Panc1 (cell line): ENCODE measurements at regions not wholly inside any gene's neighbourhood (a gene's known extent, or its start where the extent isn't known, plus 50 kb on each side); places are given as distances from the start of the nearest gene placed in this dataset.

Experiments
- ATAC-seq: fragments of 200-7000 bp; cut with Tn5 transposase; 2 replicates; pipeline ENCODE4 v1.9.1; 2020; ENCODE audit warnings: mild to moderate bottlenecking, moderate library complexity
- BruUV-seq: library from RNA; stranded (reverse); fragments of 400-500 nt; replicated peaks from 2 replicates; lab custom pipeline; 2021; lab: Mats Ljungman, UMichigan
- CTCF ChIA-PET: fragments of 300-600 bp; sonication (Branson Sonifier 250); formaldehyde crosslinking; loops from one replicate; lab custom pipeline; 2022; ENCODE audit warnings: antibody characterized with exemption; lab: Charles Lee
- POLR2A ChIA-PET: fragments of 300-600 bp; sonication (Branson Sonifier 250); formaldehyde crosslinking; loops from one replicate; lab custom pipeline; 2022; ENCODE audit warnings: antibody characterized with exemption; lab: Charles Lee
- DNase-seq: peaks from one replicate; pipeline ENCODE4 v3.0.0-alpha.2; 2010; ENCODE audit warnings: low read depth, low spot score
- H3K27ac ChIP-seq: 2 replicates; pipeline ENCODE4 v1.5.1; 2011; ENCODE audit warnings: mild to moderate bottlenecking, low read length, inconsistent platforms
- H3K27me3 ChIP-seq: fragments of 200-500 bp; sonication (Bioruptor generic); 2 replicates; pipeline ENCODE4 v1.6.0; 2014; ENCODE audit warnings: low read length, inconsistent platforms; ENCODE audit not compliant: control insufficient read depth, insufficient read depth
- H3K36me3 ChIP-seq: fragments of 200-500 bp; sonication (Bioruptor generic); 2 replicates; pipeline ENCODE4 v1.5.1; 2014; ENCODE audit warnings: inconsistent platforms, mild to moderate bottlenecking, low read length, moderate library complexity; ENCODE audit not compliant: control insufficient read depth, insufficient read depth
- H3K4me1 ChIP-seq: 2 replicates; pipeline ENCODE4 v1.5.1; 2011; ENCODE audit warnings: inconsistent platforms, mild to moderate bottlenecking, low read length, moderate library complexity; ENCODE audit not compliant: control insufficient read depth, insufficient read depth
- H3K4me3 ChIP-seq, 2 experiments: 2 replicates each; pipeline ENCODE4 v1.5.1; 2011 to 2012; ENCODE audit warnings: low read depth in 2 of 2, low read length in 2 of 2, mild to moderate bottlenecking in 2 of 2, inconsistent platforms in 1 of 2, moderate library complexity in 1 of 2
- H3K9me3 ChIP-seq: fragments of 200-500 bp; sonication (Bioruptor generic); 2 replicates; pipeline ENCODE4 v1.5.1; 2014; ENCODE audit warnings: low read depth, mild to moderate bottlenecking, inconsistent platforms, low read length, moderate library complexity; ENCODE audit not compliant: control insufficient read depth, insufficient read depth
- CTCF ChIP-seq: fragments of 450-650 bp; IDR thresholded peaks from 2 replicates; pipeline ENCODE4 v1.5.1; 2017; ENCODE audit warnings: mild to moderate bottlenecking
- POLR2AphosphoS5 ChIP-seq: IDR thresholded peaks from 2 replicates; pipeline ENCODE4 v1.6.1; 2012; ENCODE audit warnings: mild to moderate bottlenecking, low read depth, low read length, moderate library complexity
- REST ChIP-seq, 2 experiments: IDR thresholded peaks; 2 replicates each; pipeline ENCODE4 v1.6.1; 2011 to 2012; ENCODE audit warnings: low read depth in 2 of 2, control low read depth in 1 of 2, low read length in 1 of 2, mild to moderate bottlenecking in 1 of 2, moderate library complexity in 1 of 2; ENCODE audit not compliant: insufficient read depth in 1 of 2
- SIN3A ChIP-seq: IDR thresholded peaks from 2 replicates; pipeline ENCODE4 v1.6.1; 2012; ENCODE audit warnings: low read depth, mild to moderate bottlenecking, low read length, moderate library complexity, borderline replicate concordance; ENCODE audit not compliant: insufficient read depth
- TCF7L2 ChIP-seq: IDR thresholded peaks from 2 replicates; pipeline ENCODE4 v1.6.1; 2011; ENCODE audit warnings: mild to moderate bottlenecking, low read depth, low read length, inconsistent platforms
- in situ Hi-C: cut with HindIII; loops from 2 replicates; pipeline ENCODE4 v1.10.0; 2016; ENCODE audit warnings: low sequenced_read_pairs, low pct_unique_long_range_greater_than_20kb
- intact Hi-C: fragments of 100-400 bp; cut with micrococcal nuclease; formaldehyde crosslinking; loops from one replicate; pipeline ENCODE4 v1.10.0; 2022; ENCODE audit not compliant: unreplicated experiment

GRCh38 chr21:41631564-41632461 is 123.9 kb upstream of the TMPRSS2 start:
- intact Hi-C loops: no loop called here
- peak overlapping the region; percentile 83 for H3K27ac ChIP-seq
- TF ChIP-seq POLR2AphosphoS5 (no peak), CTCF (no peak), REST (IDR thresholded peaks at IDR 0.05; ENCODE audit: insufficient read depth in 1 of 2, low read depth in 2 of 2, low read length in 1 of 2) (no peak), SIN3A (no peak), TCF7L2 (no peak)
- DNase-seq: no peak
- H3K9me3 ChIP-seq: no peaks in the 10 kb centered on the region; the same call in 1 of the 2 replicates
- in situ Hi-C loops: no loop called here
- ChIA-PET POLR2A (interaction anchor here (0.8 kb wide), 1 partner anchor 123 kb away, joined by 3 read pairs; no protein-coding TSS in a partner anchor), CTCF (interaction anchor here (0.7 to 1.4 kb wide), 3 partner anchors 34 to 625 kb away, joined by 3 to 7 read pairs (median 4); no protein-coding TSS in a partner anchor)
- peak; percentile 74 for ATAC-seq
- no peaks in the 10 kb centered on the region for H3K27me3 ChIP-seq
- H3K36me3 ChIP-seq: no peaks in the 10 kb centered on the region
- peaks cover 28% of the 10 kb centered on the region for H3K4me1 ChIP-seq
- no peak overlapping the region for H3K4me3 ChIP-seq
- no TSS peak for BruUV-seq

GRCh38 chr21:41630917-41631316 is 123.0 kb upstream of the TMPRSS2 start:
- Histone ChIP-seq H3K27ac (peak overlapping the region; percentile 83), H3K4me3 (no peak overlapping the region), H3K4me1 (peaks cover 28% of the 10 kb centered on the region), H3K9me3 (no peaks in the 10 kb centered on the region; the same call in 1 of the 2 replicates), H3K27me3 (no peaks in the 10 kb centered on the region), H3K36me3 (no peaks in the 10 kb centered on the region)
- DNase-seq (no peak), ATAC-seq (no peak)
- ChIA-PET CTCF (no interaction called here), POLR2A (interaction anchor here (0.8 kb wide), 1 partner anchor 123 kb away, joined by 3 read pairs; no protein-coding TSS in a partner anchor)
- intact Hi-C loops: no loop called here
- in situ Hi-C loops: no loop called here
- TF ChIP-seq REST (IDR thresholded peaks at IDR 0.05; ENCODE audit: insufficient read depth in 1 of 2, low read depth in 2 of 2, low read length in 1 of 2): no peak
- TF ChIP-seq SIN3A: no peak
- TF ChIP-seq CTCF: no peak
- no peak for TF ChIP-seq POLR2AphosphoS5
- no peak for TF ChIP-seq TCF7L2
- no TSS peak for BruUV-seq
